DOHH2 (cell line): ENCODE measurements at regions not wholly inside any gene's neighbourhood (a gene's known extent, or its start where the extent isn't known, plus 50 kb on each side); places are given as distances from the start of the nearest gene placed in this dataset.

Source experiments
- H3F3A ChIP-seq: fragments of 200-600 bp; sonication (generic), shearing (Covaris generic); 2 replicates; pipeline ENCODE4 v1.6.0; 2016; ENCODE audit warnings: antibody characterized with exemption, mild to moderate bottlenecking; ENCODE audit not compliant: control insufficient read depth, insufficient read depth
- H3K27ac ChIP-seq: fragments of 200-600 bp; sonication (generic); 2 replicates; pipeline ENCODE4 v1.5.1; 2014; ENCODE audit warnings: low read depth, mild to moderate bottlenecking, low read length, moderate library complexity
- H3K27me3 ChIP-seq: fragments of 200-600 bp; sonication (generic); 2 replicates; pipeline ENCODE4 v1.6.1; 2014; ENCODE audit warnings: mild to moderate bottlenecking, low read length, mixed read lengths; ENCODE audit not compliant: control insufficient read depth
- H3K36me3 ChIP-seq: fragments of 200-600 bp; sonication (generic); 2 replicates; pipeline ENCODE4 v1.6.1; 2014; ENCODE audit warnings: mild to moderate bottlenecking, low read length, moderate library complexity, mixed read lengths; ENCODE audit not compliant: control insufficient read depth
- H3K4me1 ChIP-seq: fragments of 200-600 bp; sonication (generic); 2 replicates; pipeline ENCODE4 v1.6.1; 2014; ENCODE audit warnings: mild to moderate bottlenecking, low read length, mixed read lengths; ENCODE audit not compliant: control insufficient read depth
- H3K4me2 ChIP-seq: fragments of 200-600 bp; sonication (generic); 2 replicates; pipeline ENCODE4 v1.6.0; 2014; ENCODE audit warnings: mild to moderate bottlenecking, low read length, moderate library complexity
- H3K4me3 ChIP-seq: fragments of 200-600 bp; sonication (generic); 2 replicates; pipeline ENCODE4 v1.5.1; 2014; ENCODE audit warnings: mild to moderate bottlenecking, low read length, mixed read lengths
- H3K79me2 ChIP-seq: fragments of 200-600 bp; sonication (generic); 2 replicates; pipeline ENCODE4 v1.6.1; 2014; ENCODE audit warnings: mild to moderate bottlenecking, low read length, mixed read lengths; ENCODE audit not compliant: control insufficient read depth
- H3K9me2 ChIP-seq: fragments of 200-600 bp; sonication (generic); replicated peaks from 2 replicates; pipeline ENCODE4 v1.6.1; 2014; ENCODE audit warnings: mild to moderate bottlenecking, low read length, mixed read lengths; ENCODE audit not compliant: control insufficient read depth
- H3K9me3 ChIP-seq: fragments of 200-600 bp; sonication (generic); 2 replicates; pipeline ENCODE4 v1.6.1; 2014; ENCODE audit warnings: antibody characterized with exemption, low read length, mixed read lengths; ENCODE audit not compliant: control insufficient read depth, insufficient read depth
- H4K20me1 ChIP-seq: fragments of 200-600 bp; sonication (generic); 2 replicates; pipeline ENCODE4 v1.6.0; 2014; ENCODE audit warnings: low read depth, mild to moderate bottlenecking, antibody characterized with exemption, low read length, moderate library complexity; ENCODE audit not compliant: control insufficient read depth, insufficient read depth
- EZH2phosphoT487 ChIP-seq: fragments of 200-600 bp; sonication (generic); IDR thresholded peaks from 2 replicates; pipeline ENCODE4 v1.6.1; 2017; ENCODE audit warnings: borderline replicate concordance, mild to moderate bottlenecking, antibody characterized with exemption, low read length, moderate library complexity, mixed read lengths
- TF ChIP-seq, protein P1 (sequence below): fragments of 200-600 bp; sonication (generic); IDR thresholded peaks from one replicate; pipeline ENCODE4 v1.5.1; 2014; ENCODE audit warnings: antibody characterized with exemption, mild to moderate bottlenecking, low read depth, low read length; ENCODE audit not compliant: poor library complexity, severe bottlenecking

GRCh38 chr22:27192135-27192829, 534.9 kb downstream of the MIAT start:
- no peaks in the 10 kb centered on the region for H3K79me2 ChIP-seq
- H3K9me3 ChIP-seq = no peaks in the 10 kb centered on the region; the same call in none of the 2 replicates
- H3K36me3 ChIP-seq = no peaks in the 10 kb centered on the region
- H3K4me2 ChIP-seq = no peak overlapping the region
- no peak overlapping the region for H3K4me3 ChIP-seq
- H3K27me3 ChIP-seq = no peaks in the 10 kb centered on the region
- H3F3A ChIP-seq = no peaks in the 10 kb centered on the region
- no peaks in the 10 kb centered on the region for H3K9me2 ChIP-seq
- TF ChIP-seq, protein P1, sequence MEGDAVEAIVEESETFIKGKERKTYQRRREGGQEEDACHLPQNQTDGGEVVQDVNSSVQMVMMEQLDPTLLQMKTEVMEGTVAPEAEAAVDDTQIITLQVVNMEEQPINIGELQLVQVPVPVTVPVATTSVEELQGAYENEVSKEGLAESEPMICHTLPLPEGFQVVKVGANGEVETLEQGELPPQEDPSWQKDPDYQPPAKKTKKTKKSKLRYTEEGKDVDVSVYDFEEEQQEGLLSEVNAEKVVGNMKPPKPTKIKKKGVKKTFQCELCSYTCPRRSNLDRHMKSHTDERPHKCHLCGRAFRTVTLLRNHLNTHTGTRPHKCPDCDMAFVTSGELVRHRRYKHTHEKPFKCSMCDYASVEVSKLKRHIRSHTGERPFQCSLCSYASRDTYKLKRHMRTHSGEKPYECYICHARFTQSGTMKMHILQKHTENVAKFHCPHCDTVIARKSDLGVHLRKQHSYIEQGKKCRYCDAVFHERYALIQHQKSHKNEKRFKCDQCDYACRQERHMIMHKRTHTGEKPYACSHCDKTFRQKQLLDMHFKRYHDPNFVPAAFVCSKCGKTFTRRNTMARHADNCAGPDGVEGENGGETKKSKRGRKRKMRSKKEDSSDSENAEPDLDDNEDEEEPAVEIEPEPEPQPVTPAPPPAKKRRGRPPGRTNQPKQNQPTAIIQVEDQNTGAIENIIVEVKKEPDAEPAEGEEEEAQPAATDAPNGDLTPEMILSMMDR = no peak
- no peak for TF ChIP-seq EZH2phosphoT487
- no peak overlapping the region for H3K27ac ChIP-seq
- H4K20me1 ChIP-seq = no peaks in the 10 kb centered on the region
- H3K4me1 ChIP-seq = no peaks in the 10 kb centered on the region

DNA sequence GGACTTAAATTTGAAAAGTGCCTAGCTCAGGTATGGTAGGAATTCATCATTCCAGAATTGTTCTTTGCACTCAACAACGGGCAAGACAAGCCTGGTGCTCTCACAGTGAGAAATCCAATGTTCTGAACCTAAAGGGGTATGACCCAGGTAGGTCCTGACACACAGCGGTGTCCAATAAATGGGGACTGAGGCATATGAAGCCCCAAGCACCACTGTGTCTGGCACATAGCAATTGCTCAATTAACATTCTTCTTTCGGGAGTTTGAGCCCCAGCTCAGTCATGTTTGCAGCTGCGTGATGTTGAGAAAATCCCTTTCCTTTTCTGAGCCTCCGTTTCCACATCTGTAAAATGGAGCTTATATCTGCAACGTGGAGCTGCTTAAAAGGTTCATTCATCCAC, 535.8 kb downstream of the MIAT start:
- TF ChIP-seq, protein P1 = no peak
- TF ChIP-seq EZH2phosphoT487 = no peak
- H3K27ac ChIP-seq = no peak overlapping the region
- no peaks in the 10 kb centered on the region for H3K4me1 ChIP-seq
- no peaks in the 10 kb centered on the region for H3K27me3 ChIP-seq
- H3K79me2 ChIP-seq = no peaks in the 10 kb centered on the region
- no peaks in the 10 kb centered on the region for H4K20me1 ChIP-seq
- no peaks in the 10 kb centered on the region for H3K9me2 ChIP-seq
- H3K4me2 ChIP-seq = no peak overlapping the region
- H3K9me3 ChIP-seq = no peaks in the 10 kb centered on the region; the same call in none of the 2 replicates
- no peaks in the 10 kb centered on the region for H3F3A ChIP-seq
- no peak overlapping the region for H3K4me3 ChIP-seq
- H3K36me3 ChIP-seq = no peaks in the 10 kb centered on the region

DNA sequence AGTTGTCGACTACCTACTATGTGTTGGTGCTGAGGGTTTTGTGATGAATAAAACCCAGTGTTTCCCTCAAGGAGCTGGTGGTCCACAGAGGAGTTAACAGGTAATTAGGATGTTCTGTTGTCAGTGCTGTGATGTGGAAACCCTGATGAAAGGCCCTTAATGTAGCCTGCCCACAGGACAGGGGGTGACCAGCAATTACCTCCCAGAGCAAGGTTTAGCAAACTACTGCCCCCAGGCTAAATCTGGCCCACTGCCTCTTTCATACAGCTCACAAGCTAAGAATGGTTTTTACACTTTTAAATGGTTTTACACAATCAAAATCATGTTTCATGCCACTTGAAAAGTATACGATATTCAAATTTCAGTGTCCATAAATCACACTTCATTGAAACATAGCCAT, 536.2 kb downstream of the MIAT start:
- no peak for TF ChIP-seq EZH2phosphoT487
- TF ChIP-seq, protein P1 = no peak
- Histone ChIP-seq H3F3A (no peaks in the 10 kb centered on the region), H4K20me1 (no peaks in the 10 kb centered on the region), H3K9me2 (no peaks in the 10 kb centered on the region), H3K4me1 (no peaks in the 10 kb centered on the region), H3K27me3 (no peaks in the 10 kb centered on the region), H3K4me2 (no peak overlapping the region), H3K27ac (no peak overlapping the region), H3K9me3 (no peaks in the 10 kb centered on the region; the same call in none of the 2 replicates), H3K36me3 (no peaks in the 10 kb centered on the region), H3K79me2 (no peaks in the 10 kb centered on the region), H3K4me3 (no peak overlapping the region)
